ENCODE measurements at regions not wholly inside any gene's neighbourhood (a gene's known extent, or its start where the extent isn't known, plus 50 kb on each side); places are given as distances from the start of the nearest gene placed in this dataset.

DNA sequence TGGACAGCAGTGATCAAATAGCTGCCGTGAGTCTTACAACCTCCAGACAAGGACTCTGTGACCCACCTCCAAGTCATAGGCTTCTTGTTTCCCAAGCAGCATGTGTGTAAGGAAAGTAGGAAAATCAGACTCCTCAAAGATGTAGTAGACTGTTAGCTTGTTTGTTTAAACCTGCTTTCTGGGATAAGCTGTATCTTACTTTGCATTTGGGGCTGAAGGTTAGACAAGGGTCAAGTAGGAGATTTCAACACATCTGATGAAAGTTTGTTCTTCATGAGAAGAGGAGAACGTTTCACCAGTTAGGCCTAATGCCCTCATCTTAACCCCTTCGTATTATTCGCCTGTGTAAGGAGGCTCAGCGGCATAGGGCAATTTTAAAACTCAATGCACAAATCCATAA, 756.4 kb upstream of the NR2F2 start:
- Histone ChIP-seq H3K27me3 (ENCODE audit: insufficient read depth, poor library complexity, severe bottlenecking) (no peaks in the 10 kb centered on the region), H3K27ac (replicated peaks) (no peak overlapping the region), H3K4me3 (replicated peaks; ENCODE audit: insufficient read depth, low read length) (no peak overlapping the region)
- no peak for TF ChIP-seq GABPA (IDR thresholded peaks at IDR 0.05; ENCODE audit: low read depth)
- TF ChIP-seq, protein P1, sequence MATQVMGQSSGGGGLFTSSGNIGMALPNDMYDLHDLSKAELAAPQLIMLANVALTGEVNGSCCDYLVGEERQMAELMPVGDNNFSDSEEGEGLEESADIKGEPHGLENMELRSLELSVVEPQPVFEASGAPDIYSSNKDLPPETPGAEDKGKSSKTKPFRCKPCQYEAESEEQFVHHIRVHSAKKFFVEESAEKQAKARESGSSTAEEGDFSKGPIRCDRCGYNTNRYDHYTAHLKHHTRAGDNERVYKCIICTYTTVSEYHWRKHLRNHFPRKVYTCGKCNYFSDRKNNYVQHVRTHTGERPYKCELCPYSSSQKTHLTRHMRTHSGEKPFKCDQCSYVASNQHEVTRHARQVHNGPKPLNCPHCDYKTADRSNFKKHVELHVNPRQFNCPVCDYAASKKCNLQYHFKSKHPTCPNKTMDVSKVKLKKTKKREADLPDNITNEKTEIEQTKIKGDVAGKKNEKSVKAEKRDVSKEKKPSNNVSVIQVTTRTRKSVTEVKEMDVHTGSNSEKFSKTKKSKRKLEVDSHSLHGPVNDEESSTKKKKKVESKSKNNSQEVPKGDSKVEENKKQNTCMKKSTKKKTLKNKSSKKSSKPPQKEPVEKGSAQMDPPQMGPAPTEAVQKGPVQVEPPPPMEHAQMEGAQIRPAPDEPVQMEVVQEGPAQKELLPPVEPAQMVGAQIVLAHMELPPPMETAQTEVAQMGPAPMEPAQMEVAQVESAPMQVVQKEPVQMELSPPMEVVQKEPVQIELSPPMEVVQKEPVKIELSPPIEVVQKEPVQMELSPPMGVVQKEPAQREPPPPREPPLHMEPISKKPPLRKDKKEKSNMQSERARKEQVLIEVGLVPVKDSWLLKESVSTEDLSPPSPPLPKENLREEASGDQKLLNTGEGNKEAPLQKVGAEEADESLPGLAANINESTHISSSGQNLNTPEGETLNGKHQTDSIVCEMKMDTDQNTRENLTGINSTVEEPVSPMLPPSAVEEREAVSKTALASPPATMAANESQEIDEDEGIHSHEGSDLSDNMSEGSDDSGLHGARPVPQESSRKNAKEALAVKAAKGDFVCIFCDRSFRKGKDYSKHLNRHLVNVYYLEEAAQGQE (IDR thresholded peaks at IDR 0.05; ENCODE audit: insufficient replicate concordance, low read depth), result no peak
- no peak for TF ChIP-seq POLR2AphosphoS5 (IDR thresholded peaks at IDR 0.05; ENCODE audit: low read depth)
- TF ChIP-seq SPI1 (IDR thresholded peaks at IDR 0.05; ENCODE audit: borderline replicate concordance, low read depth), result no peak
- no peak for TF ChIP-seq CTCF (IDR thresholded peaks at IDR 0.05; ENCODE audit: insufficient read depth, low read length)
- no peak for DNase-seq (ENCODE audit: low read depth in 1 of 2, low spot score in 1 of 2)

DNA sequence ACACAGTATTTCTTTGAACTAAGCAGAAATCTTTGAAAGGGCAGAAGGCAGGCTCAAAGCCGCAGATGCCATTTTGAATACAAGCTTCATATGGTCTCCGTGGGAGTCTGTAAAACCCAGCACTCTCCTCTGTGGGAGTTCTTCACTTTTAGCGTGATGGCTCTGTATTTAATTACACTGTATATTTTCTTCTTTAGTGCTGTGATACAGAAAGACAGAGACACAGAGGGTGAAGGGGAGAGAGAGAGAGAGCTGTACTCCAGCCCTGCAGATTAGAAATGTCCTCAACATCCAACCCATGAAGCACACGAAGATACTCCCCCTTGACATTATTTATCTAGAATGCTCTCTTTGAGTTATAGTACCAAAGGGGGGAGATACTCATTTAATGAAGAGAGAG, 752.6 kb upstream of the NR2F2 start:
- TF ChIP-seq CTCF (IDR thresholded peaks at IDR 0.05; ENCODE audit: insufficient read depth, low read length), result no peak
- no peak for TF ChIP-seq POLR2AphosphoS5 (IDR thresholded peaks at IDR 0.05; ENCODE audit: low read depth)
- TF ChIP-seq, protein P1 (IDR thresholded peaks at IDR 0.05; ENCODE audit: insufficient replicate concordance, low read depth), result no peak
- TF ChIP-seq GABPA (IDR thresholded peaks at IDR 0.05; ENCODE audit: low read depth), result no peak
- no peak for TF ChIP-seq SPI1 (IDR thresholded peaks at IDR 0.05; ENCODE audit: borderline replicate concordance, low read depth)
- Histone ChIP-seq H3K27me3 (ENCODE audit: insufficient read depth, poor library complexity, severe bottlenecking) (no peaks in the 10 kb centered on the region), H3K4me3 (replicated peaks; ENCODE audit: insufficient read depth, low read length) (no peak overlapping the region), H3K27ac (replicated peaks) (no peak overlapping the region)
- DNase-seq (ENCODE audit: low read depth in 1 of 2, low spot score in 1 of 2), result no peak

- TF ChIP-seq SPI1 (IDR thresholded peaks at IDR 0.05; ENCODE audit: borderline replicate concordance, low read depth), result no peak
- no peak for TF ChIP-seq POLR2AphosphoS5 (IDR thresholded peaks at IDR 0.05; ENCODE audit: low read depth)
- TF ChIP-seq, protein P1 (IDR thresholded peaks at IDR 0.05; ENCODE audit: insufficient replicate concordance, low read depth), result no peak
- Histone ChIP-seq H3K4me3 (replicated peaks; ENCODE audit: insufficient read depth, low read length) (no peak overlapping the region), H3K27me3 (ENCODE audit: insufficient read depth, poor library complexity, severe bottlenecking) (no peaks in the 10 kb centered on the region), H3K27ac (replicated peaks) (no peak overlapping the region)
- DNase-seq (ENCODE audit: low read depth in 1 of 2, low spot score in 1 of 2), result no peak
Measured at GRCh38 chr15:95580121-95580520, 750.4 kb upstream of the NR2F2 start.

DNA sequence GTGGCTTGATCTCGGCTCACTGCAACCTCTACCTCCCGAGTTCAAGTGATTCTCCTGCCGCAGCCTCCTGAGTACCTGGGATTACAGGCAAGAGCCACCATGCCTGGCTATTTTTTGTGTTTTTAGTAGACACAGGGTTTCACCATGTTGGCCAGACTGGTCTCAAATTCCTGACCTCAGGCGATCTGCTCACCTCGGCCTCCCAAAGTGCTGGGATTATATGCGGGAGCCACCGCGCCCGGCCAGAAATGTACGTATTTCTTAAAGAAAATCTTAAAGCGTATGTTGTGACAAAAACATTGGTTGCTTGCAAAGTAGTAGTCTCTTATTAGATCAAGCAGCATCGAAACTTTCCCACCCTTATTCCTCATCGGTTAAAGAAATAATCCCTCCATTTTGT, 748.9 kb upstream of the NR2F2 start:
- Histone ChIP-seq H3K27ac (replicated peaks) (no peak overlapping the region), H3K4me3 (replicated peaks; ENCODE audit: insufficient read depth, low read length) (no peak overlapping the region), H3K27me3 (ENCODE audit: insufficient read depth, poor library complexity, severe bottlenecking) (no peaks in the 10 kb centered on the region)
- TF ChIP-seq CTCF (IDR thresholded peaks at IDR 0.05; ENCODE audit: insufficient read depth, low read length), result no peak
- DNase-seq (ENCODE audit: low read depth in 1 of 2, low spot score in 1 of 2), result no peak
